ENCODE measurements at regions not wholly inside any gene's neighbourhood (a gene's known extent, or its start where the extent isn't known, plus 50 kb on each side); places are given as distances from the start of the nearest gene placed in this dataset.

DNA sequence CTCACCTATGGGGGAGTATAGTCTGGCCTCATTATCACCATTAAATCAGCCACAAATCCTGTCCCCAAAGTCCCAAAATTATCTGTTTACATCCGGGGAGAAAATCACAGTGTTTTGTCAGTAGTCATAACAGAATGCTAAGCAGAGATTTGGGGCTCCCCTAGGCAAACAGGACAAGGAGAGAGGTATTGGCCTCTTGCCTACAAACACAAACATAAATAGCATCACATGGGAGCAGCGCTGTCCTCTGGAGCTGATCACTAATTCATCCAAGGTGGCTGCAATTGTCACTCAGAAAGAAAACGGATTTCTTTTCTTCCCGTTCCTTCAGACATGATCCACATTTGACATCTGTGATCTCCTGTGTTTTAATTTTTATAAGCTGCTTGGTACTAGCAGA lies 1028.1 kb downstream of the NTRK3 start:
- TF ChIP-seq EZH2 (IDR thresholded peaks at IDR 0.05) (no peak), POLR2AphosphoS5 (IDR thresholded peaks at IDR 0.05; ENCODE audit: borderline replicate concordance, low read depth, low read length) (no peak)
